Liver (tissue), 8 donors: ENCODE measurements at regions not wholly inside any gene's neighbourhood (a gene's known extent, or its start where the extent isn't known, plus 50 kb on each side); places are given as distances from the start of the nearest gene placed in this dataset.

Source experiments
- DNase-seq: peaks from one replicate; pipeline ENCODE4 v3.0.0-alpha.2; 2017; ENCODE audit warnings: low spot score
- H3K27ac ChIP-seq, 2 donors: one replicate each; pipeline ENCODE4 v1.7.0; 2013; ENCODE audit warnings: inconsistent platforms in 2 of 2, low read length in 2 of 2, control low read depth in 1 of 2, low read depth in 1 of 2, mild to moderate bottlenecking in 1 of 2
- H3K27me3 ChIP-seq, 4 donors: one replicate each; pipeline versions ENCODE4 v1.6.1 to v1.7.0; 2013; ENCODE audit warnings: low read length in 3 of 4, inconsistent platforms in 1 of 4, mild to moderate bottlenecking in 1 of 4, moderate library complexity in 1 of 4; ENCODE audit not compliant: control insufficient read depth in 4 of 4, insufficient read depth in 4 of 4
- H3K36me3 ChIP-seq, 4 donors: one replicate each; pipeline versions ENCODE4 v1.6.1 to v1.7.0; 2013; ENCODE audit warnings: low read length in 3 of 4, mild to moderate bottlenecking in 3 of 4, low read depth in 1 of 4, moderate library complexity in 1 of 4; ENCODE audit not compliant: control insufficient read depth in 4 of 4, insufficient read depth in 3 of 4
- H3K4me1 ChIP-seq, 4 donors: one replicate each; pipeline versions ENCODE4 v1.6.1 to v1.7.0; 2013; ENCODE audit warnings: low read length in 3 of 4, mild to moderate bottlenecking in 3 of 4, moderate library complexity in 1 of 4; ENCODE audit not compliant: control insufficient read depth in 4 of 4, insufficient read depth in 4 of 4
- H3K4me3 ChIP-seq, 3 donors: one replicate each; pipeline versions ENCODE4 v1.6.1 to v1.7.0; 2013; ENCODE audit warnings: low read length in 3 of 3, control low read depth in 1 of 3, low read depth in 1 of 3, mild to moderate bottlenecking in 1 of 3
- H3K9ac ChIP-seq, 2 donors: one replicate each; pipeline ENCODE4 v1.7.0; 2013; ENCODE audit warnings: low read length in 2 of 2, mild to moderate bottlenecking in 2 of 2, moderate library complexity in 2 of 2, control low read depth in 1 of 2, low read depth in 1 of 2
- H3K9me3 ChIP-seq, 4 donors: one replicate each; pipeline versions ENCODE4 v1.6.1 to v1.7.0; 2013; ENCODE audit warnings: low read length in 3 of 4; ENCODE audit not compliant: control insufficient read depth in 4 of 4
- EGR1 ChIP-seq, 2 donors: IDR thresholded peaks; 2 replicates each; pipeline ENCODE4 v1.6.1; 2016 to 2018; ENCODE audit warnings: antibody characterized with exemption in 2 of 2, low read depth in 2 of 2
- FOXA1 ChIP-seq: IDR thresholded peaks from 2 replicates; pipeline ENCODE4 v1.6.1; 2016; ENCODE audit warnings: antibody characterized with exemption
- FOXA2 ChIP-seq: IDR thresholded peaks from 2 replicates; pipeline ENCODE4 v1.6.1; 2016; ENCODE audit warnings: antibody characterized with exemption
- GABPA ChIP-seq, 2 donors: IDR thresholded peaks in 1 of 2; conservative IDR thresholded peaks in 1 of 2; 2 replicates each; pipeline ENCODE4 v1.6.1; 2016; ENCODE audit warnings: antibody characterized with exemption in 2 of 2, mild to moderate bottlenecking in 1 of 2, moderate library complexity in 1 of 2
- HNF4A ChIP-seq, 2 donors: conservative IDR thresholded peaks; 2 replicates each; pipeline ENCODE4 v1.6.1; 2016; ENCODE audit warnings: antibody characterized with exemption in 2 of 2, mild to moderate bottlenecking in 2 of 2
- HNF4G ChIP-seq: IDR thresholded peaks from 2 replicates; pipeline ENCODE4 v1.6.1; 2016; ENCODE audit warnings: antibody characterized with exemption
- JUND ChIP-seq, 2 donors: IDR thresholded peaks; 2 replicates each; pipeline ENCODE4 v1.6.1; 2016; ENCODE audit warnings: antibody characterized with exemption in 2 of 2
- NR2F2 ChIP-seq: IDR thresholded peaks from 2 replicates; pipeline ENCODE4 v1.6.1; 2016; ENCODE audit warnings: antibody characterized with exemption
- RAD21 ChIP-seq, 2 donors: IDR thresholded peaks; 2 replicates each; pipeline ENCODE4 v1.6.1; 2016; ENCODE audit warnings: antibody characterized with exemption in 2 of 2, mild to moderate bottlenecking in 2 of 2
- RXRA ChIP-seq, 2 donors: IDR thresholded peaks; 2 replicates each; pipeline ENCODE4 v1.6.1; 2017 to 2018; ENCODE audit warnings: antibody characterized with exemption in 2 of 2, mild to moderate bottlenecking in 1 of 2
- SP1 ChIP-seq: IDR thresholded peaks from 2 replicates; pipeline ENCODE4 v1.6.1; 2018; ENCODE audit warnings: antibody characterized with exemption, mild to moderate bottlenecking
- TAF1 ChIP-seq: conservative IDR thresholded peaks from 2 replicates; pipeline ENCODE4 v1.6.1; 2016; ENCODE audit warnings: antibody characterized with exemption, mild to moderate bottlenecking
- YY1 ChIP-seq: IDR thresholded peaks from 2 replicates; pipeline ENCODE4 v1.6.1; 2016; ENCODE audit warnings: antibody characterized with exemption, mild to moderate bottlenecking
- WGBS: extraction: QIAGEN DNeasy Blood & Tissue Kit; methylation state at CpG from one replicate; pipeline ENCODE4 v1.1.7; 2013; 5-methylcytosine and 5-hydroxymethylcytosine counted together
- TF ChIP-seq, protein P1 (sequence below): IDR thresholded peaks from 2 replicates; pipeline ENCODE4 v1.6.1; 2016; ENCODE audit warnings: antibody characterized with exemption
- TF ChIP-seq, protein P2 (sequence below): IDR thresholded peaks from 2 replicates; pipeline ENCODE4 v1.6.1; 2016; ENCODE audit warnings: antibody characterized with exemption
- TF ChIP-seq, protein P3 (sequence below): IDR thresholded peaks from 2 replicates; pipeline ENCODE4 v1.6.1; 2016; ENCODE audit warnings: antibody characterized with exemption, mild to moderate bottlenecking
- TF ChIP-seq, protein P4 (sequence below): IDR thresholded peaks from 2 replicates; pipeline ENCODE4 v1.6.1; 2016; ENCODE audit warnings: antibody characterized with exemption
- TF ChIP-seq, protein P5 (sequence below): fragments of 150-350 bp; IDR thresholded peaks from 2 replicates; pipeline ENCODE4 v1.5.1; 2017; ENCODE audit warnings: improper control_type of control experiment, low read depth, low read length; ENCODE audit not compliant: missing input control
- donor health status: healthy.
- donor health status: healthy.
- donor health status: healthy.
- donor health status: healthy.
- donor health status: healthy.

DNA sequence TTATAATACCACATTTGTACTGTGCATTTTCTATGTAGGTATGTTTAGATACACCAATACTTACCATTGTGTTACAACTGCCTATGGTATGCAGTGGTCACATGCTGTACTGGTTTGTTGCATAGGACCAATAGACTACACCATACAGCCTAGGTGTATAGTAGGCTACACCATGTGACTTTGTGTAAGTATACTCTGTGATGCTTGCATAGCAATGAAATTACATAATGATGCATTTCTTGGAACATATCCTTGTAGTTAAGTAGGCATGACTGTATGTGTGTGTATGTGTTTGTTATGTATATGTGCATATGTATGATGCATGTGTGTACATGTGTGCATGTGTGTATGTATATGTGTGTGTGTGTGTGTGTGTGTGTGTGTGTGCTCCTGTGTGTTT, 157.6 kb downstream of the TDRD15 start (continued):
- TF ChIP-seq RXRA (IDR thresholded peaks at IDR 0.05) (no peak), JUND (IDR thresholded peaks at IDR 0.05) (no peak)
- TF ChIP-seq, protein P1, sequence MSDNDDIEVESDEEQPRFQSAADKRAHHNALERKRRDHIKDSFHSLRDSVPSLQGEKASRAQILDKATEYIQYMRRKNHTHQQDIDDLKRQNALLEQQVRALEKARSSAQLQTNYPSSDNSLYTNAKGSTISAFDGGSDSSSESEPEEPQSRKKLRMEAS: no peak

DNA sequence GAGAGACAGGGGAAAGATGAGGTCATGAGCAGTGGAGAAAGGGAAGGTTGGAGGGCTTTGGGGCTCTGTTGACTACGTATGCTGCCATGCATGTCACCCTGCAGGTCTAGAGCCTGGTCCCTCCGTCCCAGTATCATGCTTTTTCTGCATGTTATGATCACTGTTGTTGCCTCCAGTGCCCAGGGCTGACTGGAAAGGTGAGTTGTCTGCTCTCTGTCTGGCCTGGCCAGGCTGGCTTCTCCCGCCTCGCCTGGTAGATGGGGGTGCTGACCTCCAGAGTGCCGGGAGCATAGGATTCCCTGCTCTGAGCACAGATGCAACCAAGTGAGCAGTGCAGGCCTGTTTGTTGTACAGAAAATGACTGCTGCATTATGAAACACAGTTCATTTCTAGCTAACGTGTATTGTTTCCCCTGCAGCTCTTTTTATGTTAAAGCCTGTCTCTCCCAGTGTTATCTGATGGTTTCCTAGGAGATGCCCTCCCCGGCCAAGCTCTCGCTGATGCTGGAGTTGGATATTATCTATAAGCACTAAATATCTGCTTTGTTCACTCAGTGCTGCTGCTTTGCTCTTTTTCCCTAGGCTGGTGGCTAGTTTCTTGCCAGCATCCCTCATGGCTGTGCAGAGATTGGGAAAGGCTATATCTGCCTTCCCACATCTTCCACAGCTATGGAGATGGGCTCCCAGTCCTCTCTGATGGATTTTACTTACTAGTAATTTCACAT, 158.2 kb downstream of the TDRD15 start:
- TF ChIP-seq, protein P2, sequence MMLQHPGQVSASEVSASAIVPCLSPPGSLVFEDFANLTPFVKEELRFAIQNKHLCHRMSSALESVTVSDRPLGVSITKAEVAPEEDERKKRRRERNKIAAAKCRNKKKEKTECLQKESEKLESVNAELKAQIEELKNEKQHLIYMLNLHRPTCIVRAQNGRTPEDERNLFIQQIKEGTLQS: no peak
- no peak overlapping the region for H3K27ac ChIP-seq
- no peaks in the 10 kb centered on the region for H3K36me3 ChIP-seq
- H3K4me1 ChIP-seq: no peaks in the 10 kb centered on the region
- 75% methylated on average over 8 of the region's 8 CpGs for WGBS
- no peak for DNase-seq
- H3K27me3 ChIP-seq: no peaks in the 10 kb centered on the region
- no peak overlapping the region for H3K9ac ChIP-seq
- no peaks in the 10 kb centered on the region for H3K9me3 ChIP-seq
- H3K4me3 ChIP-seq: no peak overlapping the region

DNA sequence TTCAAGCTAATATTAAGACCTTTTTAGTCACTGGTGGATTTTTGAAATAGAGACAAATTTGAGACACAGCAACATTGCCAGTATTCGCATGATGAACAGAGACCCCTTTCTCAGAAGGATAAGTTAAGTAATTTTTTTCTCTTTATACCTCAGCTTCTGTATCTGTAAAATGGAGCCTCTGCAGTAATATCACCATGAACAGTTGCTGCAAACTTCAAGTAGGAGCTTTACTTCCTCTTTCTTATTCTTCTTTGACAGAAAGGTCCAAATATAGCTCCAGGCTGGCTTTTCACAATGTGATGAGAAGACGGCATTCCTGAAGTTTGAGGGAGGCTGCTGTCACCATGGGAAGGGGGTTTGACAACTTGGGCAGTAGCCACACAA, 158.7 kb downstream of the TDRD15 start:
- TF ChIP-seq, protein P3, sequence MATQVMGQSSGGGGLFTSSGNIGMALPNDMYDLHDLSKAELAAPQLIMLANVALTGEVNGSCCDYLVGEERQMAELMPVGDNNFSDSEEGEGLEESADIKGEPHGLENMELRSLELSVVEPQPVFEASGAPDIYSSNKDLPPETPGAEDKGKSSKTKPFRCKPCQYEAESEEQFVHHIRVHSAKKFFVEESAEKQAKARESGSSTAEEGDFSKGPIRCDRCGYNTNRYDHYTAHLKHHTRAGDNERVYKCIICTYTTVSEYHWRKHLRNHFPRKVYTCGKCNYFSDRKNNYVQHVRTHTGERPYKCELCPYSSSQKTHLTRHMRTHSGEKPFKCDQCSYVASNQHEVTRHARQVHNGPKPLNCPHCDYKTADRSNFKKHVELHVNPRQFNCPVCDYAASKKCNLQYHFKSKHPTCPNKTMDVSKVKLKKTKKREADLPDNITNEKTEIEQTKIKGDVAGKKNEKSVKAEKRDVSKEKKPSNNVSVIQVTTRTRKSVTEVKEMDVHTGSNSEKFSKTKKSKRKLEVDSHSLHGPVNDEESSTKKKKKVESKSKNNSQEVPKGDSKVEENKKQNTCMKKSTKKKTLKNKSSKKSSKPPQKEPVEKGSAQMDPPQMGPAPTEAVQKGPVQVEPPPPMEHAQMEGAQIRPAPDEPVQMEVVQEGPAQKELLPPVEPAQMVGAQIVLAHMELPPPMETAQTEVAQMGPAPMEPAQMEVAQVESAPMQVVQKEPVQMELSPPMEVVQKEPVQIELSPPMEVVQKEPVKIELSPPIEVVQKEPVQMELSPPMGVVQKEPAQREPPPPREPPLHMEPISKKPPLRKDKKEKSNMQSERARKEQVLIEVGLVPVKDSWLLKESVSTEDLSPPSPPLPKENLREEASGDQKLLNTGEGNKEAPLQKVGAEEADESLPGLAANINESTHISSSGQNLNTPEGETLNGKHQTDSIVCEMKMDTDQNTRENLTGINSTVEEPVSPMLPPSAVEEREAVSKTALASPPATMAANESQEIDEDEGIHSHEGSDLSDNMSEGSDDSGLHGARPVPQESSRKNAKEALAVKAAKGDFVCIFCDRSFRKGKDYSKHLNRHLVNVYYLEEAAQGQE: no peak
- TF ChIP-seq TAF1 (no peak), RXRA (IDR thresholded peaks at IDR 0.05) (no peak), FOXA2 (no peak), GABPA (IDR thresholded peaks at IDR 0.05 in 1 of 2, conservative IDR thresholded peaks at IDR 0.05 in 1 of 2) (no peak), FOXA1 (no peak), HNF4A (conservative IDR thresholded peaks at IDR 0.05) (no peak), JUND (IDR thresholded peaks at IDR 0.05) (no peak), SP1 (no peak), RAD21 (IDR thresholded peaks at IDR 0.05) (no peak), EGR1 (IDR thresholded peaks at IDR 0.05; ENCODE audit: low read depth in 2 of 2) (no peak), YY1 (no peak), NR2F2 (no peak), HNF4G (no peak)
- TF ChIP-seq, protein P4, sequence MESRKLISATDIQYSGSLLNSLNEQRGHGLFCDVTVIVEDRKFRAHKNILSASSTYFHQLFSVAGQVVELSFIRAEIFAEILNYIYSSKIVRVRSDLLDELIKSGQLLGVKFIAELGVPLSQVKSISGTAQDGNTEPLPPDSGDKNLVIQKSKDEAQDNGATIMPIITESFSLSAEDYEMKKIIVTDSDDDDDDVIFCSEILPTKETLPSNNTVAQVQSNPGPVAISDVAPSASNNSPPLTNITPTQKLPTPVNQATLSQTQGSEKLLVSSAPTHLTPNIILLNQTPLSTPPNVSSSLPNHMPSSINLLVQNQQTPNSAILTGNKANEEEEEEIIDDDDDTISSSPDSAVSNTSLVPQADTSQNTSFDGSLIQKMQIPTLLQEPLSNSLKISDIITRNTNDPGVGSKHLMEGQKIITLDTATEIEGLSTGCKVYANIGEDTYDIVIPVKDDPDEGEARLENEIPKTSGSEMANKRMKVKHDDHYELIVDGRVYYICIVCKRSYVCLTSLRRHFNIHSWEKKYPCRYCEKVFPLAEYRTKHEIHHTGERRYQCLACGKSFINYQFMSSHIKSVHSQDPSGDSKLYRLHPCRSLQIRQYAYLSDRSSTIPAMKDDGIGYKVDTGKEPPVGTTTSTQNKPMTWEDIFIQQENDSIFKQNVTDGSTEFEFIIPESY: no peak
- TF ChIP-seq, protein P5, sequence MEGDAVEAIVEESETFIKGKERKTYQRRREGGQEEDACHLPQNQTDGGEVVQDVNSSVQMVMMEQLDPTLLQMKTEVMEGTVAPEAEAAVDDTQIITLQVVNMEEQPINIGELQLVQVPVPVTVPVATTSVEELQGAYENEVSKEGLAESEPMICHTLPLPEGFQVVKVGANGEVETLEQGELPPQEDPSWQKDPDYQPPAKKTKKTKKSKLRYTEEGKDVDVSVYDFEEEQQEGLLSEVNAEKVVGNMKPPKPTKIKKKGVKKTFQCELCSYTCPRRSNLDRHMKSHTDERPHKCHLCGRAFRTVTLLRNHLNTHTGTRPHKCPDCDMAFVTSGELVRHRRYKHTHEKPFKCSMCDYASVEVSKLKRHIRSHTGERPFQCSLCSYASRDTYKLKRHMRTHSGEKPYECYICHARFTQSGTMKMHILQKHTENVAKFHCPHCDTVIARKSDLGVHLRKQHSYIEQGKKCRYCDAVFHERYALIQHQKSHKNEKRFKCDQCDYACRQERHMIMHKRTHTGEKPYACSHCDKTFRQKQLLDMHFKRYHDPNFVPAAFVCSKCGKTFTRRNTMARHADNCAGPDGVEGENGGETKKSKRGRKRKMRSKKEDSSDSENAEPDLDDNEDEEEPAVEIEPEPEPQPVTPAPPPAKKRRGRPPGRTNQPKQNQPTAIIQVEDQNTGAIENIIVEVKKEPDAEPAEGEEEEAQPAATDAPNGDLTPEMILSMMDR: no peak
- TF ChIP-seq, protein P1: no peak
- TF ChIP-seq, protein P2: no peak
- no peak overlapping the region for H3K9ac ChIP-seq
- H3K27ac ChIP-seq: no peak overlapping the region
- 83% methylated on average over 2 of the region's 2 CpGs for WGBS
- no peaks in the 10 kb centered on the region for H3K27me3 ChIP-seq
- H3K4me1 ChIP-seq: no peaks in the 10 kb centered on the region
- H3K36me3 ChIP-seq: no peaks in the 10 kb centered on the region
- no peak for DNase-seq
- no peaks in the 10 kb centered on the region for H3K9me3 ChIP-seq
- no peak overlapping the region for H3K4me3 ChIP-seq
